ENCODE measurements at regions not wholly inside any gene's neighbourhood (a gene's known extent, or its start where the extent isn't known, plus 50 kb on each side); places are given as distances from the start of the nearest gene placed in this dataset.

DNA sequence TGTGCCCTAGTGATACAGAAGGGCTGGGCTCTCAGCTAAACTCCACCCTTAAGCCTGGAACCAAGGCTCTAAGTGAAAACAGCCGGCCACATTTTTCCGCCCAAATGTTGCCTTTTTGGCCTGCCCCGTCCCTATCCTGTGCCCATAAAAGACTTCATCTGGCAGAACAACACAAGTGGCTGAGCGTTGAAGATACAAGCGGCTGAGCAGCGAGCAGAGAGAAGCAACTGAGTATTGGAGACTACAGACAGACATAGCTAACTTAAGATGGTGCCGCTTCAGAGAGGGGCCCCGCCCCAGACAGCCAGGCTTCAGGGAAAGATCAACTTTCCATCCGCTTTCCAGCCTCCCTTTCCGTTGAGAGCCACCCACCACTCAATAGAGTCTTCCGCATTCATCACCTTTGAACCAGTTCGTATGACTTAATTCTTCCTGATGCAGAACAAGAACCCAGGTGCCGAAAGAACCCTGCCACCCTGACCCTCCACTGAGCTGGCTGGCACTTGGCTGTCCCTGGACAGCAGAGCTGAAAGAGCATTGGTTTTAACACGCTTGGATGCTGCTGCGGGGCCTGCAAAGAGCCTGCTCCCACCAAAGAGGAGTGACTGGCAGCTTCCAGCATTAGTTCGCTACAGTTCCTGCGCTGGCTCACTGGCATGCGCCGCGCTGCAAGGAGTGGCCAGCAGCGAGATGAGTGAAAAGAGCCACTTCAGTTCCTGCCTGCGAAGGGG is 853.2 kb upstream of the INTU start:
- no peak overlapping the region for H3K9ac ChIP-seq (ENCODE audit: low read depth in 1 of 2, low read length in 2 of 2)
- TF ChIP-seq RAD21 (IDR thresholded peaks at IDR 0.05) (no peak), JUND (IDR thresholded peaks at IDR 0.05) (no peak), ZBTB33 (IDR thresholded peaks at IDR 0.05) (no peak), EGR1 (IDR thresholded peaks at IDR 0.05; ENCODE audit: low read depth in 2 of 2) (no peak), HNF4G (IDR thresholded peaks at IDR 0.05) (no peak), FOXA2 (IDR thresholded peaks at IDR 0.05) (no peak), NR2F2 (IDR thresholded peaks at IDR 0.05) (no peak), YY1 (IDR thresholded peaks at IDR 0.05) (no peak), GABPA (IDR thresholded peaks at IDR 0.05 in 1 of 2, conservative IDR thresholded peaks at IDR 0.05 in 1 of 2) (no peak), HNF4A (conservative IDR thresholded peaks at IDR 0.05) (no peak), SP1 (IDR thresholded peaks at IDR 0.05) (no peak)
- TF ChIP-seq, protein P1, sequence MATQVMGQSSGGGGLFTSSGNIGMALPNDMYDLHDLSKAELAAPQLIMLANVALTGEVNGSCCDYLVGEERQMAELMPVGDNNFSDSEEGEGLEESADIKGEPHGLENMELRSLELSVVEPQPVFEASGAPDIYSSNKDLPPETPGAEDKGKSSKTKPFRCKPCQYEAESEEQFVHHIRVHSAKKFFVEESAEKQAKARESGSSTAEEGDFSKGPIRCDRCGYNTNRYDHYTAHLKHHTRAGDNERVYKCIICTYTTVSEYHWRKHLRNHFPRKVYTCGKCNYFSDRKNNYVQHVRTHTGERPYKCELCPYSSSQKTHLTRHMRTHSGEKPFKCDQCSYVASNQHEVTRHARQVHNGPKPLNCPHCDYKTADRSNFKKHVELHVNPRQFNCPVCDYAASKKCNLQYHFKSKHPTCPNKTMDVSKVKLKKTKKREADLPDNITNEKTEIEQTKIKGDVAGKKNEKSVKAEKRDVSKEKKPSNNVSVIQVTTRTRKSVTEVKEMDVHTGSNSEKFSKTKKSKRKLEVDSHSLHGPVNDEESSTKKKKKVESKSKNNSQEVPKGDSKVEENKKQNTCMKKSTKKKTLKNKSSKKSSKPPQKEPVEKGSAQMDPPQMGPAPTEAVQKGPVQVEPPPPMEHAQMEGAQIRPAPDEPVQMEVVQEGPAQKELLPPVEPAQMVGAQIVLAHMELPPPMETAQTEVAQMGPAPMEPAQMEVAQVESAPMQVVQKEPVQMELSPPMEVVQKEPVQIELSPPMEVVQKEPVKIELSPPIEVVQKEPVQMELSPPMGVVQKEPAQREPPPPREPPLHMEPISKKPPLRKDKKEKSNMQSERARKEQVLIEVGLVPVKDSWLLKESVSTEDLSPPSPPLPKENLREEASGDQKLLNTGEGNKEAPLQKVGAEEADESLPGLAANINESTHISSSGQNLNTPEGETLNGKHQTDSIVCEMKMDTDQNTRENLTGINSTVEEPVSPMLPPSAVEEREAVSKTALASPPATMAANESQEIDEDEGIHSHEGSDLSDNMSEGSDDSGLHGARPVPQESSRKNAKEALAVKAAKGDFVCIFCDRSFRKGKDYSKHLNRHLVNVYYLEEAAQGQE (IDR thresholded peaks at IDR 0.05), result no peak
- TF ChIP-seq, protein P2, sequence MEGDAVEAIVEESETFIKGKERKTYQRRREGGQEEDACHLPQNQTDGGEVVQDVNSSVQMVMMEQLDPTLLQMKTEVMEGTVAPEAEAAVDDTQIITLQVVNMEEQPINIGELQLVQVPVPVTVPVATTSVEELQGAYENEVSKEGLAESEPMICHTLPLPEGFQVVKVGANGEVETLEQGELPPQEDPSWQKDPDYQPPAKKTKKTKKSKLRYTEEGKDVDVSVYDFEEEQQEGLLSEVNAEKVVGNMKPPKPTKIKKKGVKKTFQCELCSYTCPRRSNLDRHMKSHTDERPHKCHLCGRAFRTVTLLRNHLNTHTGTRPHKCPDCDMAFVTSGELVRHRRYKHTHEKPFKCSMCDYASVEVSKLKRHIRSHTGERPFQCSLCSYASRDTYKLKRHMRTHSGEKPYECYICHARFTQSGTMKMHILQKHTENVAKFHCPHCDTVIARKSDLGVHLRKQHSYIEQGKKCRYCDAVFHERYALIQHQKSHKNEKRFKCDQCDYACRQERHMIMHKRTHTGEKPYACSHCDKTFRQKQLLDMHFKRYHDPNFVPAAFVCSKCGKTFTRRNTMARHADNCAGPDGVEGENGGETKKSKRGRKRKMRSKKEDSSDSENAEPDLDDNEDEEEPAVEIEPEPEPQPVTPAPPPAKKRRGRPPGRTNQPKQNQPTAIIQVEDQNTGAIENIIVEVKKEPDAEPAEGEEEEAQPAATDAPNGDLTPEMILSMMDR (IDR thresholded peaks at IDR 0.05; ENCODE audit: low read depth, low read length, missing input control), result no peak
- TF ChIP-seq, protein P3, sequence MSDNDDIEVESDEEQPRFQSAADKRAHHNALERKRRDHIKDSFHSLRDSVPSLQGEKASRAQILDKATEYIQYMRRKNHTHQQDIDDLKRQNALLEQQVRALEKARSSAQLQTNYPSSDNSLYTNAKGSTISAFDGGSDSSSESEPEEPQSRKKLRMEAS (IDR thresholded peaks at IDR 0.05), result no peak
- TF ChIP-seq, protein P4, sequence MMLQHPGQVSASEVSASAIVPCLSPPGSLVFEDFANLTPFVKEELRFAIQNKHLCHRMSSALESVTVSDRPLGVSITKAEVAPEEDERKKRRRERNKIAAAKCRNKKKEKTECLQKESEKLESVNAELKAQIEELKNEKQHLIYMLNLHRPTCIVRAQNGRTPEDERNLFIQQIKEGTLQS (IDR thresholded peaks at IDR 0.05), result no peak
- no peak overlapping the region for H3K27ac ChIP-seq (ENCODE audit: low read depth in 1 of 2, low read length in 2 of 2)
- H3K27me3 ChIP-seq (ENCODE audit: control insufficient read depth in 4 of 4, insufficient read depth in 4 of 4, low read length in 3 of 4), result no peaks in the 10 kb centered on the region
- DNase-seq (ENCODE audit: low spot score), result no peak
- H3K36me3 ChIP-seq (ENCODE audit: control insufficient read depth in 4 of 4, insufficient read depth in 3 of 4, low read depth in 1 of 4, low read length in 3 of 4), result no peaks in the 10 kb centered on the region
- no peak overlapping the region for H3K4me3 ChIP-seq (ENCODE audit: low read depth in 1 of 3, low read length in 3 of 3)
- H3K9me3 ChIP-seq (ENCODE audit: control insufficient read depth in 4 of 4, low read length in 3 of 4), result no peaks in the 10 kb centered on the region
- H3K4me1 ChIP-seq (ENCODE audit: control insufficient read depth in 4 of 4, insufficient read depth in 4 of 4, low read length in 3 of 4), result no peaks in the 10 kb centered on the region
- WGBS, result 88% methylated on average over 22 of the region's 22 CpGs

GRCh38 chr4:126783191-126783590 is 849.6 kb upstream of the INTU start:
- no peaks in the 10 kb centered on the region for H3K36me3 ChIP-seq (ENCODE audit: control insufficient read depth in 4 of 4, insufficient read depth in 3 of 4, low read depth in 1 of 4, low read length in 3 of 4)
- TF ChIP-seq TAF1 (conservative IDR thresholded peaks at IDR 0.05), result no peak
- no peak for TF ChIP-seq FOXA1 (IDR thresholded peaks at IDR 0.05)
- TF ChIP-seq, protein P1 (IDR thresholded peaks at IDR 0.05), result no peak
- TF ChIP-seq HNF4G (IDR thresholded peaks at IDR 0.05), result no peak
- TF ChIP-seq RXRA (IDR thresholded peaks at IDR 0.05), result no peak
- TF ChIP-seq NR2F2 (IDR thresholded peaks at IDR 0.05), result no peak
- DNase-seq (ENCODE audit: low spot score), result no peak

More at GRCh38 chr4:126783191-126783590, 849.6 kb upstream of the INTU start:
- WGBS, result 76% methylated on average over 2 of the region's 2 CpGs
- no peak overlapping the region for H3K9ac ChIP-seq (ENCODE audit: low read depth in 1 of 2, low read length in 2 of 2)
- no peaks in the 10 kb centered on the region for H3K4me1 ChIP-seq (ENCODE audit: control insufficient read depth in 4 of 4, insufficient read depth in 4 of 4, low read length in 3 of 4)
- H3K9me3 ChIP-seq (ENCODE audit: control insufficient read depth in 4 of 4, low read length in 3 of 4), result no peaks in the 10 kb centered on the region
- H3K27me3 ChIP-seq (ENCODE audit: control insufficient read depth in 4 of 4, insufficient read depth in 4 of 4, low read length in 3 of 4), result no peaks in the 10 kb centered on the region
- H3K27ac ChIP-seq (ENCODE audit: low read depth in 1 of 2, low read length in 2 of 2), result no peak overlapping the region
- no peak overlapping the region for H3K4me3 ChIP-seq (ENCODE audit: low read depth in 1 of 3, low read length in 3 of 3)
